Inferior parietal cortex (tissue), 1 donor: ENCODE measurements at regions not wholly inside any gene's neighbourhood (a gene's known extent, or its start where the extent isn't known, plus 50 kb on each side); places are given as distances from the start of the nearest gene placed in this dataset.
"Not testable (repeated sequence)": the region's sequence is repeated elsewhere in the genome, so short reads cannot be mapped to it uniquely, and the experiment has no call there.

Experiments
- DNase-seq: peaks from one replicate; pipeline ENCODE4 v3.0.0-alpha.2; 2016; ENCODE audit errors: extremely low spot score

GRCh38 chr20:5453316-5453715, 136.6 kb upstream of the PROKR2 start:
- DNase-seq = not testable (repeated sequence)

- not testable (repeated sequence) for DNase-seq
Measured at GRCh38 chr20:5452691-5453090, 135.9 kb upstream of the PROKR2 start.

GRCh38 chr20:5452286-5452685, 135.5 kb upstream of the PROKR2 start:
- DNase-seq = not testable (repeated sequence)

GRCh38 chr20:5451643-5452210, 135.0 kb upstream of the PROKR2 start:
- no peak for DNase-seq

GRCh38 chr20:5448449-5449118, 131.8 kb upstream of the PROKR2 start:
- peak; percentile 80 for DNase-seq

- DNase-seq = no peak
Measured at GRCh38 chr20:5447188-5447587, 130.4 kb upstream of the PROKR2 start.

GRCh38 chr20:5445611-5446010, 128.9 kb upstream of the PROKR2 start:
- no peak for DNase-seq

- no peak for DNase-seq
Measured at GRCh38 chr20:5442101-5442500, 125.3 kb upstream of the PROKR2 start.

GRCh38 chr20:5434116-5434515, 117.4 kb upstream of the PROKR2 start:
- DNase-seq = peak; percentile 37

GRCh38 chr20:5433352-5433751, 116.6 kb upstream of the PROKR2 start:
- peak; percentile 64 for DNase-seq

GRCh38 chr20:5432030-5432429, 115.3 kb upstream of the PROKR2 start:
- no peak for DNase-seq

GRCh38 chr20:5430670-5431069, 113.9 kb upstream of the PROKR2 start:
- no peak for DNase-seq

GRCh38 chr20:5426026-5426425, 109.3 kb upstream of the PROKR2 start:
- DNase-seq = no peak

GRCh38 chr20:5416086-5416485, 99.3 kb upstream of the PROKR2 start:
- no peak for DNase-seq

- no peak for DNase-seq
Measured at GRCh38 chr20:5413394-5413793, 96.6 kb upstream of the PROKR2 start.

- DNase-seq = no peak
Measured at GRCh38 chr20:5410470-5410869, 93.7 kb upstream of the PROKR2 start.

- DNase-seq = no peak
Measured at GRCh38 chr20:5402903-5403531, 86.3 kb upstream of the PROKR2 start.

GRCh38 chr20:5401277-5401875, 84.6 kb upstream of the PROKR2 start:
- no peak for DNase-seq

GRCh38 chr20:5400164-5400762, 83.5 kb upstream of the PROKR2 start:
- DNase-seq = no peak

- no peak for DNase-seq
Measured at GRCh38 chr20:5397393-5397792, 80.6 kb upstream of the PROKR2 start.

- DNase-seq = no peak
Measured at GRCh38 chr20:5395932-5396727, 79.4 kb upstream of the PROKR2 start.
